ENCODE measurements at regions not wholly inside any gene's neighbourhood (a gene's known extent, or its start where the extent isn't known, plus 50 kb on each side); places are given as distances from the start of the nearest gene placed in this dataset.

DNA sequence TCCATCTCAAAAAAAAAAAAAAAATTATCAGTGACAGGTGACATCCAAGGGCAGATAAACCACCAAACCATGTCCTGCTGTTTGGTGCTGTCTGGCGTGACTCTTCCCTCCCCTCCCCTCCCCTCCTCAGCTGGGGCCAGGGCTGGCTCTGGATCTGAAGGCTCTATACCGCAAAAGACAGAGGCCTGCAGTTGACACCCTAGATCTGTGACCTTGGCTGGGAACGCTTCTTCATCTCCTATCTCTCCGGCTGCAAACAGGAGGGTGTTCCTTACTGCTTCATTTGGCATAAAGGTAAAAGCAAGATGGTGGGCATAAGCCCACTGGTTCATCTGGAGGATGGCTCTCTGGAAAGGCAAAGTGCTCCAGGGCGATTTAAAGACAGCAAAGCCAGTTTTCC is 126.8 kb upstream of the PRMT8 start:
- Histone ChIP-seq H3K9ac (ENCODE audit: extremely low read depth, insufficient read length, low read length) (no peak overlapping the region), H3K4ac (ENCODE audit: low read depth, low read length) (no peak overlapping the region), H3K79me1 (ENCODE audit: insufficient read depth, low read depth, low read length, poor library complexity, severe bottlenecking) (no peaks in the 10 kb centered on the region), H3K4me2 (ENCODE audit: insufficient read depth, insufficient read length, low read length) (no peak overlapping the region), H2BK5ac (ENCODE audit: insufficient read length, low read length) (no peak overlapping the region), H2BK120ac (ENCODE audit: low read depth, low read length, poor library complexity, severe bottlenecking) (no peak overlapping the region), H4K20me1 (ENCODE audit: control insufficient read depth, insufficient read depth, insufficient read length) (no peaks in the 10 kb centered on the region), H3K18ac (ENCODE audit: insufficient read length, low read depth, low read length) (no peak overlapping the region), H3K9me3 (ENCODE audit: control insufficient read depth, low read depth, low read length) (no peaks in the 10 kb centered on the region), H4K8ac (replicated peaks; ENCODE audit: insufficient read length, low read depth, low read length) (no peak overlapping the region), H2AK5ac (ENCODE audit: insufficient read length, low read length) (no peak overlapping the region), H3T11ph (ENCODE audit: low read length) (no peak overlapping the region), H2BK15ac (ENCODE audit: low read depth, low read length) (no peak overlapping the region), H3K56ac (ENCODE audit: insufficient read length, low read depth, low read length) (no peak overlapping the region), H3K27ac (ENCODE audit: insufficient read length, low read depth, low read length) (no peak overlapping the region), H2BK20ac (ENCODE audit: low read depth, low read length, poor library complexity, severe bottlenecking) (no peak overlapping the region), H3K14ac (ENCODE audit: insufficient read depth, low read length) (no peak overlapping the region), H3K23me2 (ENCODE audit: insufficient read length, low read depth, low read length, poor library complexity, severe bottlenecking) (no peaks in the 10 kb centered on the region), H2BK12ac (ENCODE audit: insufficient read length, low read depth, low read length) (no peak overlapping the region), H3K79me2 (ENCODE audit: insufficient read depth, low read length) (no peaks in the 10 kb centered on the region), H4K91ac (ENCODE audit: insufficient read length, low read depth, low read length) (no peak overlapping the region), H4K5ac (ENCODE audit: insufficient read length, low read depth, low read length) (no peak overlapping the region), H2AFZ (ENCODE audit: low read length) (no peak overlapping the region), H3K23ac (ENCODE audit: insufficient read length, low read depth, low read length) (no peak overlapping the region), H3K27me3 (ENCODE audit: insufficient read depth, low read length) (peaks cover 16% of the 10 kb centered on the region; the same call in 1 of the 2 replicates), H3K4me1 (ENCODE audit: insufficient read depth, low read length) (no peaks in the 10 kb centered on the region)
- Mint-ChIP-seq H3K4me1 (peaks cover 9 to 11% of the 10 kb centered on the region in 2 experiments), H3K36me3 (ENCODE audit: insufficient read depth in 1 of 3, low read depth in 3 of 3) (no peaks in the 10 kb centered on the region), H3K9me3 (no peaks in the 10 kb centered on the region), H3K27me3 (ENCODE audit: low read depth) (peaks cover 28% of the 10 kb centered on the region), H3K4me3 (no peak overlapping the region), H3K27ac (no peak overlapping the region)
- TF ChIP-seq, protein P1, sequence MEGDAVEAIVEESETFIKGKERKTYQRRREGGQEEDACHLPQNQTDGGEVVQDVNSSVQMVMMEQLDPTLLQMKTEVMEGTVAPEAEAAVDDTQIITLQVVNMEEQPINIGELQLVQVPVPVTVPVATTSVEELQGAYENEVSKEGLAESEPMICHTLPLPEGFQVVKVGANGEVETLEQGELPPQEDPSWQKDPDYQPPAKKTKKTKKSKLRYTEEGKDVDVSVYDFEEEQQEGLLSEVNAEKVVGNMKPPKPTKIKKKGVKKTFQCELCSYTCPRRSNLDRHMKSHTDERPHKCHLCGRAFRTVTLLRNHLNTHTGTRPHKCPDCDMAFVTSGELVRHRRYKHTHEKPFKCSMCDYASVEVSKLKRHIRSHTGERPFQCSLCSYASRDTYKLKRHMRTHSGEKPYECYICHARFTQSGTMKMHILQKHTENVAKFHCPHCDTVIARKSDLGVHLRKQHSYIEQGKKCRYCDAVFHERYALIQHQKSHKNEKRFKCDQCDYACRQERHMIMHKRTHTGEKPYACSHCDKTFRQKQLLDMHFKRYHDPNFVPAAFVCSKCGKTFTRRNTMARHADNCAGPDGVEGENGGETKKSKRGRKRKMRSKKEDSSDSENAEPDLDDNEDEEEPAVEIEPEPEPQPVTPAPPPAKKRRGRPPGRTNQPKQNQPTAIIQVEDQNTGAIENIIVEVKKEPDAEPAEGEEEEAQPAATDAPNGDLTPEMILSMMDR (conservative IDR thresholded peaks at IDR 0.05), result no peak
- DNase-seq, result peak; percentile 21
- WGBS (ENCODE audit: extremely low coverage, insufficient read length, low lambda C conversion rate), result no CpG with 5 or more reads among the region's 5 CpGs
